H9 (cell line): ENCODE measurements at regions not wholly inside any gene's neighbourhood (a gene's known extent, or its start where the extent isn't known, plus 50 kb on each side); places are given as distances from the start of the nearest gene placed in this dataset.
A peak's percentile ranks its signal among the peaks of the same experiment; 100 is the strongest.

ENCODE experiments used
- DNase-seq: peaks from one replicate; pipeline ENCODE4 v3.0.0-alpha.2; 2017
- H2AFZ ChIP-seq: one replicate; pipeline ENCODE4 v1.6.1; 2013; ENCODE audit warnings: mild to moderate bottlenecking, low read length, control low read depth, moderate library complexity
- H2AK5ac ChIP-seq: 2 replicates; pipeline ENCODE4 v1.6.1; 2013; ENCODE audit warnings: low read length, control low read depth, mixed read lengths; ENCODE audit not compliant: insufficient read length
- H2BK120ac ChIP-seq: one replicate; pipeline ENCODE4 v1.6.1; 2013; ENCODE audit warnings: low read depth, mild to moderate bottlenecking, low read length, control low read depth, inconsistent platforms; ENCODE audit not compliant: poor library complexity, severe bottlenecking
- H2BK12ac ChIP-seq: 2 replicates; pipeline ENCODE4 v1.6.1; 2013; ENCODE audit warnings: low read length, control low read depth, mixed read lengths, low read depth; ENCODE audit not compliant: insufficient read length
- H2BK15ac ChIP-seq: 2 replicates; pipeline ENCODE4 v1.6.1; 2013; ENCODE audit warnings: low read depth, low read length, control low read depth
- H2BK20ac ChIP-seq: one replicate; pipeline ENCODE4 v1.6.1; 2013; ENCODE audit warnings: low read depth, mild to moderate bottlenecking, low read length, control low read depth, inconsistent platforms; ENCODE audit not compliant: poor library complexity, severe bottlenecking
- H2BK5ac ChIP-seq: 2 replicates; pipeline ENCODE4 v1.6.1; 2013; ENCODE audit warnings: low read length, control low read depth, mixed read lengths; ENCODE audit not compliant: insufficient read length
- H3K14ac ChIP-seq: 2 replicates; pipeline ENCODE4 v1.6.1; 2013; ENCODE audit warnings: low read length, control low read depth; ENCODE audit not compliant: insufficient read depth
- H3K18ac ChIP-seq: 2 replicates; pipeline ENCODE4 v1.6.1; 2013; ENCODE audit warnings: low read depth, mild to moderate bottlenecking, mixed read lengths, low read length, control low read depth; ENCODE audit not compliant: insufficient read length
- H3K23ac ChIP-seq: 2 replicates; pipeline ENCODE4 v1.6.1; 2013; ENCODE audit warnings: low read length, control low read depth, mixed read lengths, low read depth; ENCODE audit not compliant: insufficient read length
- H3K23me2 ChIP-seq: 2 replicates; pipeline ENCODE4 v1.6.1; 2013; ENCODE audit warnings: low read depth, mild to moderate bottlenecking, mixed read lengths, low read length, control low read depth; ENCODE audit not compliant: insufficient read length, poor library complexity, severe bottlenecking
- H3K27ac ChIP-seq: 2 replicates; pipeline ENCODE4 v1.5.1; 2013; ENCODE audit warnings: low read length, control low read depth, mixed read lengths, low read depth; ENCODE audit not compliant: insufficient read length
- H3K27me3 ChIP-seq: 2 replicates; pipeline ENCODE4 v1.6.1; 2013; ENCODE audit warnings: low read length, control low read depth, inconsistent platforms; ENCODE audit not compliant: insufficient read depth
- H3K4ac ChIP-seq: 2 replicates; pipeline ENCODE4 v1.6.1; 2013; ENCODE audit warnings: low read depth, mild to moderate bottlenecking, control low read depth, inconsistent platforms, low read length, moderate library complexity
- H3K4me1 ChIP-seq: 2 replicates; pipeline ENCODE4 v1.6.1; 2013; ENCODE audit warnings: low read length, control low read depth, inconsistent platforms; ENCODE audit not compliant: insufficient read depth
- H3K4me2 ChIP-seq: 2 replicates; pipeline ENCODE4 v1.6.1; 2013; ENCODE audit warnings: low read length, control low read depth, mixed read lengths; ENCODE audit not compliant: insufficient read length, insufficient read depth
- H3K56ac ChIP-seq: 2 replicates; pipeline ENCODE4 v1.6.1; 2013; ENCODE audit warnings: low read depth, mild to moderate bottlenecking, mixed read lengths, low read length, control low read depth; ENCODE audit not compliant: insufficient read length
- H3K79me1 ChIP-seq: 2 replicates; pipeline ENCODE4 v1.6.1; 2013; ENCODE audit warnings: low read depth, mild to moderate bottlenecking, moderate library complexity, low read length, control low read depth, inconsistent platforms; ENCODE audit not compliant: insufficient read depth, poor library complexity, severe bottlenecking
- H3K79me2 ChIP-seq: 2 replicates; pipeline ENCODE4 v1.6.1; 2013; ENCODE audit warnings: low read length, control low read depth, inconsistent platforms; ENCODE audit not compliant: insufficient read depth
- H3K9ac ChIP-seq: 2 replicates; pipeline ENCODE4 v1.6.1; 2013; ENCODE audit warnings: low read length, control low read depth, mixed read lengths; ENCODE audit not compliant: insufficient read length; ENCODE audit errors: extremely low read depth
- H3K9me3 ChIP-seq: one replicate; pipeline ENCODE4 v1.6.1; 2013; ENCODE audit warnings: low read depth, low read length, inconsistent platforms; ENCODE audit not compliant: control insufficient read depth
- H3T11ph ChIP-seq: one replicate; pipeline ENCODE4 v1.6.1; 2013; ENCODE audit warnings: mild to moderate bottlenecking, low read length, control low read depth, inconsistent platforms
- H4K20me1 ChIP-seq: one replicate; pipeline ENCODE4 v1.6.1; 2013; ENCODE audit not compliant: control insufficient read depth, insufficient read length, insufficient read depth
- H4K5ac ChIP-seq: 2 replicates; pipeline ENCODE4 v1.6.1; 2013; ENCODE audit warnings: low read depth, mild to moderate bottlenecking, mixed read lengths, low read length, control low read depth; ENCODE audit not compliant: insufficient read length
- H4K8ac ChIP-seq: replicated peaks from 2 replicates; pipeline ENCODE4 v1.6.1; 2013; ENCODE audit warnings: low read length, control low read depth, mixed read lengths, low read depth; ENCODE audit not compliant: insufficient read length
- H4K91ac ChIP-seq: 2 replicates; pipeline ENCODE4 v1.6.1; 2013; ENCODE audit warnings: low read depth, mild to moderate bottlenecking, moderate library complexity, mixed read lengths, low read length, control low read depth; ENCODE audit not compliant: insufficient read length
- H3K27ac Mint-ChIP-seq, 3 experiments: 2 replicates in 2 of 3; 3 replicates in 1 of 3; pipeline ENCODE4 v1.8.0; 2020 to 2021; ENCODE audit warnings: mixed read lengths in 3 of 3, mild to moderate bottlenecking in 1 of 3, moderate library complexity in 1 of 3
- H3K27me3 Mint-ChIP-seq: 2 replicates; pipeline ENCODE4 v1.8.0; 2021; ENCODE audit warnings: low read depth, mild to moderate bottlenecking, moderate library complexity, mixed read lengths
- H3K36me3 Mint-ChIP-seq, 3 experiments: 2 replicates in 2 of 3; 3 replicates in 1 of 3; pipeline ENCODE4 v1.8.0; 2020 to 2021; ENCODE audit warnings: low read depth in 3 of 3, mixed read lengths in 3 of 3; ENCODE audit not compliant: insufficient read depth in 1 of 3
- H3K4me1 Mint-ChIP-seq, 2 experiments: 2 replicates each; pipeline ENCODE4 v1.8.0; 2020; ENCODE audit warnings: mixed read lengths in 2 of 2
- H3K4me3 Mint-ChIP-seq, 2 experiments: 2 replicates in 1 of 2; 3 replicates in 1 of 2; pipeline ENCODE4 v1.8.0; 2020 to 2021; ENCODE audit warnings: mild to moderate bottlenecking in 2 of 2, mixed read lengths in 2 of 2, moderate library complexity in 1 of 2
- H3K9me3 Mint-ChIP-seq, 2 experiments: 2 replicates in 1 of 2; 3 replicates in 1 of 2; pipeline ENCODE4 v1.8.0; 2020; ENCODE audit warnings: mild to moderate bottlenecking in 2 of 2, mixed read lengths in 2 of 2, moderate library complexity in 1 of 2
- WGBS: extraction: QIAGEN DNeasy Blood & Tissue Kit; methylation state at CpG from one replicate; pipeline ENCODE4 v1.1.7; 2013; ENCODE audit warnings: missing lambda C conversion rate, low lambda C conversion rate, mixed read lengths; ENCODE audit not compliant: insufficient read length; ENCODE audit errors: extremely low coverage; 5-methylcytosine and 5-hydroxymethylcytosine counted together
- TF ChIP-seq, protein P1 (sequence below): fragments of 200-600 bp; sonication (generic); conservative IDR thresholded peaks from 3 replicates; pipeline ENCODE4 v1.8.0; 2021; ENCODE audit warnings: antibody characterized with exemption, mild to moderate bottlenecking

DNA sequence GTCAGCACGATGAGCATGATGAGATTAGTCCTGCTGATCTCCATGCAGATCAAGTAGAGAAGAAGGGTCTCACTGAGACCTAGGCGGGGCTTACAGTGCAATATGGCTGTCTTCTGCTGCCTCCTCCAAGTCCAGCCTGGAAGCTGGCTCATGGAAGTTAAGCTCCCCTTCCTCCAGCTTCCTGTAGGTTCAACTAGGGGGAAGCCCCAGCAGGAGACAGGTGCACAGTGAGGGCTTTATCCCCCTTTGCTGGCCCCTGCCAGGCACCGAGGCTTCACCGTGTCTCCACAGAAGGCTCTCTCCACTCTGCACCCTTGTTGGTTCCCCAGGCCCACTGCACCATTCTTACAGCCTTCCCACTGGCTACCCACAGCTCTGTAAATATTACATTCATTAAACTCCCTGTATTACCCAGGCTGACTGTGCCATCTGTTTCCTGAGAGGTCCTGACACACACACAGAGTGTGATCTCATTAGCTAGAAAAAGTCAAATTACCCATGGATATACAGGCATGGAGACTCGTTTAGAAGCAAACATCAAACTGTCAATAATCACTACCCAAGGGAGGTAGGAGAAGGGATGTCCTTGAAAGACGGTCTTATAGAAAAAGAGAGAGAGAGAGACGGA is 90.4 kb downstream of the SLC2A10 start:
- Histone ChIP-seq H3K18ac (no peak overlapping the region), H4K8ac (no peak overlapping the region), H3K27ac (no peak overlapping the region), H3K23ac (no peak overlapping the region), H4K5ac (no peak overlapping the region), H3T11ph (no peak overlapping the region), H3K79me2 (no peaks in the 10 kb centered on the region), H3K27me3 (no peaks in the 10 kb centered on the region), H3K9ac (no peak overlapping the region), H4K91ac (no peak overlapping the region), H3K23me2 (no peaks in the 10 kb centered on the region), H3K9me3 (no peaks in the 10 kb centered on the region), H2BK5ac (no peak overlapping the region), H4K20me1 (no peaks in the 10 kb centered on the region), H3K4ac (no peak overlapping the region), H2BK20ac (no peak overlapping the region), H3K14ac (no peak overlapping the region), H2BK120ac (no peak overlapping the region), H2BK12ac (no peak overlapping the region), H3K4me1 (no peaks in the 10 kb centered on the region; the same call in 1 of the 2 replicates), H3K56ac (no peak overlapping the region), H2AK5ac (no peak overlapping the region), H2BK15ac (no peak overlapping the region), H3K79me1 (no peaks in the 10 kb centered on the region), H2AFZ (no peak overlapping the region), H3K4me2 (no peak overlapping the region)
- no peak for DNase-seq
- peaks cover 3% of the 10 kb centered on the region for H3K27me3 Mint-ChIP-seq
- peak overlapping the region in 1 of 3 experiments; percentile 23; a peak in 1 of 7 replicates for H3K27ac Mint-ChIP-seq
- no peak overlapping the region for H3K4me3 Mint-ChIP-seq
- H3K9me3 Mint-ChIP-seq = no peaks in the 10 kb centered on the region
- TF ChIP-seq, protein P1, sequence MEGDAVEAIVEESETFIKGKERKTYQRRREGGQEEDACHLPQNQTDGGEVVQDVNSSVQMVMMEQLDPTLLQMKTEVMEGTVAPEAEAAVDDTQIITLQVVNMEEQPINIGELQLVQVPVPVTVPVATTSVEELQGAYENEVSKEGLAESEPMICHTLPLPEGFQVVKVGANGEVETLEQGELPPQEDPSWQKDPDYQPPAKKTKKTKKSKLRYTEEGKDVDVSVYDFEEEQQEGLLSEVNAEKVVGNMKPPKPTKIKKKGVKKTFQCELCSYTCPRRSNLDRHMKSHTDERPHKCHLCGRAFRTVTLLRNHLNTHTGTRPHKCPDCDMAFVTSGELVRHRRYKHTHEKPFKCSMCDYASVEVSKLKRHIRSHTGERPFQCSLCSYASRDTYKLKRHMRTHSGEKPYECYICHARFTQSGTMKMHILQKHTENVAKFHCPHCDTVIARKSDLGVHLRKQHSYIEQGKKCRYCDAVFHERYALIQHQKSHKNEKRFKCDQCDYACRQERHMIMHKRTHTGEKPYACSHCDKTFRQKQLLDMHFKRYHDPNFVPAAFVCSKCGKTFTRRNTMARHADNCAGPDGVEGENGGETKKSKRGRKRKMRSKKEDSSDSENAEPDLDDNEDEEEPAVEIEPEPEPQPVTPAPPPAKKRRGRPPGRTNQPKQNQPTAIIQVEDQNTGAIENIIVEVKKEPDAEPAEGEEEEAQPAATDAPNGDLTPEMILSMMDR = no peak
- peaks cover 5 to 14% of the 10 kb centered on the region in 2 experiments for H3K4me1 Mint-ChIP-seq
- no peaks in the 10 kb centered on the region for H3K36me3 Mint-ChIP-seq
- WGBS = no CpG with 5 or more reads among the region's 7 CpGs
